HG02798 (cell line): ENCODE measurements at regions not wholly inside any gene's neighbourhood (a gene's known extent, or its start where the extent isn't known, plus 50 kb on each side); places are given as distances from the start of the nearest gene placed in this dataset.

Experiments
- ATAC-seq: cut with Tn5 transposase; IDR thresholded peaks from one replicate; pipeline ENCODE4 v1.9.1; 2021; ENCODE audit warnings: mild to moderate bottlenecking; ENCODE audit not compliant: unreplicated experiment, poor library complexity

DNA sequence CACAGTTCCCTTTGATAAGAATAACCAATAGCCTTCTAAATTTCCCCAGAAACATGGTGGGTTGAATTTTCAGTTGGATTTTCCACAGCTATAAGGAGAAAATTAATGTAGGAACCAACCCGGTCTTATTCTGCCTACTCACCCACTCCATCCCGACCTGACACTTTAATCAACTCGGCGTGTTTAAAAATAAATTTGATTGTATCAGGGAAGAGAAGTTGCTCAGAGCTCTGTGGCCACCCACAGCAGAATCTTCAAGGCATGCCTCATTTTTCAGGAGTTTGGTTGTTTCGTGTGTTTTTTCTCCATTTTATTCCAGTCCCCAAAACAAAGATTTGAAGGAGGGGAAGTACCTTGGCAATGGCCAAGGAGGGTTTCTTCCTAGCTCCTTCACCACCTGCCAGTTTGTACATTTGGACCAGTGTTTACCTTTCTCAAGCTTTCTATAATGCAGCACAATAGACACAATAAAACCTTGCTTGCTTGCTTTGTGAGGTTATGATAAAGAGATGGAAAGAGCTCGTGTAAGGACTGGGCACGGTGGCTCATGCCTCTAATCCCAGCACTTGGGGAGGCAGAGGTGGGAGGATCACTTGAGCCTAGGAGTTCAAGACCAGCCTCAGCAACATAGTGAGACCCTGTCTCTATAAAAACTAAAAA is 297.2 kb upstream of the JARID2 start:
- no peak for ATAC-seq

DNA sequence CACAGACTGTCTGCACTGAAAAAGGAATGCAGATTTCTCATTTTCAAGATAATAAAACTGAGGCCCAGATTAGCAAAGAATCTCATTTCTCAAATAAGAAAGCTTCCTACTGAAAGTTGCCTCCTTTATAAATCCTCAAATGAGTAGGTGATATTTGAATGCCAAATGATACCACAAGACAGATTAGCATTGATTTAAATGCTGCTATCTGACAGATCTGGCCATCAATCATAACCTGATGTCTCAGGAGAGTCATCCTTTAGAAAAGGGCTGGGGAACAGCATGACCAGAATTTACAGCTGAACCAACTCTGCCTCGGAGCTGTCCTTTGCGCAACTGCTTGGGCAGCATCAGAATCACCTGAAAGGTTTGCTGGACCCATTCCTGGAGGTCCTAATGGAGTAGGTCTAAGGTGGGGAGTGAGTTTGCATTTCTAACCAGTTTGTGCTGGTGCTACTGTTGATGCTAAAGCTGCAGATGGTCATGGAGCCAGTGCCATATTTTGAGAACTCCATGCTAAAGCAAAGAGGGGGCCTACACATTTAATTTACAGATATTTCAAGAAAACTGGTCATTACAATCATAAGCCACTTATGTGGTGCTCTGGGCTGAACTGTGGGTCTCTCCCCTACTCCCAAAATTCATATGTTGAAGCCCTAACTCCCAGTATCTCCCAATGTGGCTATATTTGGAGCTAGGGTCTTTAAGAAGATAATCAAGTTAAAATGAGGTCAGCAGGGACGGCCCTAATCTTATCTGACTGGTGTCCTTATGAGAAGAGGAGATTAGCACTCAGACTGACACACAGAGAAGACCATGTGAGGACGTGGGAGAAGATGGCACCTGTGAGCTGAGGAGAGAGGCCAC is 295.5 kb upstream of the JARID2 start:
- ATAC-seq = no peak

DNA sequence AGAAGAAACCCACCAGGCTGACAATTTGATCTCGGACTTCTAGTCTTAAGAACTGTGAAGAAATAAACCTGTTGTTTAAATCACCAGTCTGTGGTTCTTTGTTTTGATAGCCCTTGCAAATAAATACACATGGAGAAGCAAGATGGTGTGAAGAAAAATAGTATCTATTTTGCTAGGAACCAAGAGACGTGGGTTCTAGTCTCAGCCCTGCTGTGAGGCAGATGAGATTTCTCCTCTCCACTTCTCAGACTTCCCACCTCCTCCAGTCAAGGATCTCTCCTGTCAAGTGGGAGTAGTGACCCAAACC is 294.9 kb upstream of the JARID2 start:
- ATAC-seq = no peak

DNA sequence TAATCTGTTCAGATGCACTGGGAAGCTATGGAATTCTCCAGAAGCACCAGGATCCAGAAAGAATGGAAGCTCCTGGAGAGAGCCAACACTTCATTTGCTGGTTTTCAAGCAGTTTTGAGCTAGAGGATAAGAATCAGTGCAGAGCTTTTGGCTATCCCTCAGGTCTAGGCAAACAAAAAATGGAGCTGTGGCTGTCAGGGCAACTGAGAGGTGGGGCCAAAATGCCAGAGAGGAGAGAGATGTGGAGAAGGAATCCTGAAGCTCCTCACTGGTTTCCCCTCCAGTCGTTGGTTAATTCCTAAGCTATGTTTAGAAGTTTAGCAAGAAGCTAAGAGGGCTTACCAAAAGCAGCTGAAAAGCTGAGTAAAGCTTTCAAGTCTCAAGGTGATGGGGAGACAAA is 294.2 kb upstream of the JARID2 start:
- no peak for ATAC-seq

DNA sequence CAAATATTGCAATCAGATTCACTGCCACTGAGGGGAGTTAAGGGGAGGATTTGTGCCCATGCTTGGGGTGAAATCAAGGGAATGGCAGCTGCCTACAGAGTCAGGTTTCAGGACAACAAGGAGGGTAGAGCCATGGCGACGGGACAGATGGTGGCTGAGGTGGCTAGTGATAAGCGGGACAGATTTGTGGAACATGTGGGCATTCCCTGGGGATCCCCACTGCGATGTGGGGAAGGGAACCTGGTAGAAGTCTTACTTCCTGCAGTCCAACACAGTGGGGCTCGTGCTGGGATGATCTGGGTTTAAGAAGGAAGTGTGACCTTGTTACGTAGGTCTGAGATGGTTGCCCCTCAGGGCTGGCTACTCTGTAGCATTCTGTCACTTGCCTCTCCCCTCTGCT is 292.0 kb upstream of the JARID2 start:
- no peak for ATAC-seq

DNA sequence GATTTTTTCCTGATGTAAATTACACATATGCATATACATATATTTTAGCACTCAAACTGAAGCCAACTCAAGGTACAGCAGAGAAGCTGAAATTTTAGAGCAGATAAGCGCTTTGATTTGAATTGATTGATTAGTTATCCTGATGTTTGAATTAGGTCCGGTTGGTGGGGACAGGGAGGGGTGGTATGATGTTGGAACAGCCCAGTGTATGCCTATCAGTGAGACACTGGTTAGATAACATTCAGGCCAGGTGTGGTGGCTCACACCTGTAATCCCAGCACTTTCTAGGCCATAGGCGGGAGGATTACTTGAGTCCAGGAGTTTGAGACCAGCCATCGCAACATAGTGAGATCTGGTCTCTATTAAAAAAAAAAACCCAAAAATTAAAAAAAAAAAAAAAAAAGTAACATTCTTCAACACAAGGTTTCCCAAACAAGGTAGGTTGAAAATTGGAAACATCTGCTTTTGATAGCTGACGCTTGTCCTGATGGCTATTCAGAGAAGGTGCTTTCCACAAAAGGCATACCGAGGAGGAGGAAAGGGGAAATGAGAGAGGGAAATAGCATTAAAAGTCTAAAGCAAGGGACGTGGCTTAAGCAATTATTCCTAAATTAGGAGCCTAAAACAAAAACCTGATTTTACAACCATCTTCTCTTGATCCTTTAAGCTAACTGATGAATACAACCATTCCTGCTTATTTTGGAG is 288.4 kb upstream of the JARID2 start:
- ATAC-seq = no peak

DNA sequence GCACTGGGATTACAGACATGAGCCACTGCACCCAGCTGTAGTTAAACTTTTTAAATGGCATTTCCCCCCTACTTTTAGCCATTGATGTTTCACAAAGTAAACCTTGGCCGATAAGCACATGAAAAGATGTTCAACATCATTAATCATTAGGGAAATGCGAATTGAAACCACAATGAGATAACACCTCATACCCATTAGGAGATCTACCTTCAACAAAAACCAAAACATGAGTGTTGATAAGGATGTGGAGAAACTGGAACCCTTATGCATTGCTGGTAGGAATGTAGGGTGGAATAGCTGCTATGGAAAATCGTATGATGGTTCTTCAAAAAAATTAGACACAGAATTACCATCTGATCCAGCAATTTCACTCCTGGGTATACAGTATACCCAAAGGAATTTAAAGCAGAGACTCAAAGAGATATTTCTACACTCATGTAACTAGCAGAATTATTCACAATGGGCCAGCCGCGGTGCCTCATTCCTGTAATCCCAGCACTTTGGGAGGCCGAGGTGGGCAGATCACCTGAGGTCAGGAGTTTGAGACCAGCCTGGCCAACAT is 286.5 kb upstream of the JARID2 start:
- ATAC-seq = no peak

DNA sequence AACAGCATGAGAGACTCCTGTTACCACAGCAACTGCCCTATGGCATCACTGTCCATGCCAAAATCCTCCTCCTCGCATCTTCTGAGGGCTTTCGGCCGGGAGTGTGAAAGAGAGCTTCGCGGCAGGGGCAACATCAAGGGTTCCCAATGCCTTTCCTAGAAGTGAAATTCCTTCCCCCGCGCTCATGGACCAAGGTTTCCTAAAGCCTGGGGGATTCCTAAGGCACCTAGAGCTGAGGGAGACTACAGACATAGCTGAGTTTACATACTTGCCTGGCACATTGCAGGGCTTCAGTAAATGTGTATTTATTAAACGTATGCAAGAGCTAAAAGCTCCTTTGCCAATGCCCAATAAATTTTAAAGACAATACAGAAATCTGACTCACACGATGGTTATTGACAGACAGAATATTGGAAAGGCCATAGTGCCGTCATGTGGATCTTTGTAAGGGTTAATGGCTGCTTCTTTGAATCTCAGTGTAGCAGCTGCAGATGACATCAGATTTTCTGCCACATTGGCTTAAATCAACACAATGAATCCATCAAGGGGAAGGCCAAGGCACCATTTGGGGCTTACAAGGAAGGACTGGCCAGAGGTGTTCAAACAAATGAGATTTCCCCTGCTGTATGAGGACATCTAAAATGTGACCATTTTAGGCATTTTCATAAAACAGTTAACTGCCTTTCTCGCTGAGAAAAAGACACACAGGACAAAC is 281.2 kb upstream of the JARID2 start:
- no peak for ATAC-seq

DNA sequence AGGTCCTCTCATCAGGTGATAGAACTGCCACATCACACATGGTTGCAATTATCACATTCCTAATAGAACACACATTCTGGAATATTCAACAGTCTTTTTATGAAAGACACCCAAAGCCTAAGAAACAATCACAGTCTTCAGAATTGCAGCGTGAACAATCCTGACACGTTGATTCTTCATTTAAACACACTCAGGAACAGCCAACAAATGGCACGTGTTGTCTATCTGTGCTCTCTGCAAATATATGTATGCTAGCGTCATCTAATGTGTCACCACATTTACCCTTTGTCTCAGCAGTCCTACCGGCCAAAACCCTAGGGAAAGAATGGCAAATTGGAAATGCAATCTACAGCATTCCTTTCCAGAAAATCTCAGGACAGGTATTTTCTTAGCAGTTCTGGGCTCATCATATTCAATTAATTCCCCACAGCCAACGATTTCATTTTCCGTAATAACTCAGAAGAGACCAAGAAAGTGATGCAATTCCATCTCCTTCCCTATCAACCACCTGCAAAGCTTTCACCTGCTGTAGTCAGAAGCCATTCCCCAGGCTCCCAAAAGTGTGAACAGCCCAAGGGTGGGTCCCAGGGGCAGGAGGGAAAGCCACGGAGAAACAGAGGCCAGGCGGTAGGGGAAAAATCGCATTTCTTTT is 280.3 kb upstream of the JARID2 start:
- no peak for ATAC-seq

DNA sequence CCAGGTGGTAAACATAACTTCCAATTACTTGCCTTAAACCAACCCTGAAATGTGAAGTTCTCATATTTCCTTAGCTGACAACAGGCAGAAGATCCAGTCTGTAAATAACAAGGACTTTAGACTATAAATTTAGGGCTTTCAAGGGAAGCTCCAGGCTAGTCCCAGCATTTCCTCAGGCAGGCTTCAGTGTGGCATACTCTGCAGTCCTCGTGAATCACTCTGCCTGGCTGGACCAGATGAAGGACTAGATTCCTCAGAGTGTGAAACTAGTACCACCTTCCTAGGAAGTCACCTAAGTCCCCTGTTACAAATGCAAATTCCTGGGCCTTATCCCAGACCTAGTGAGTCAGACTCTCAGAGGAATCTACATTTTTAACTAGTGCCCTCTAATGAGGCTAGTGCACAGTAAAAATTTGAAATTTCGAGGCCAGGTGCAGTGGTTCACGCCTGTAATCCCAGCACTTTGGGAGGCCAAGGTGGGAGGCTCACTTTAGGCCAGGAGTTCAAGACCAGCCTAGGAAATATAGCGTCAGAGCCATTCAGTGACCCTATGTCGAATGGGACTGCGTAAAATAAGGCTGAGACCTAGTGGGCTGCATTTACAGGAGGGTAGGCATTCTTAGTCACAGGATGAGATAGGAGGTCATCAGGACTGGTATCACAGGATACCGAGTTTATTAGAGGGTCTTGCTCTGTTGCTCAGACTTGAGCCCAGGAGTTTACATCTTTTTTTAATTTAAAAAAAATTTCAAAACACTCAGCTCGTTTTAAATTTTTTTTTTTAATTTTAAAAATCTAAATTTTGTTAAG is 279.6 kb upstream of the JARID2 start:
- no peak for ATAC-seq

DNA sequence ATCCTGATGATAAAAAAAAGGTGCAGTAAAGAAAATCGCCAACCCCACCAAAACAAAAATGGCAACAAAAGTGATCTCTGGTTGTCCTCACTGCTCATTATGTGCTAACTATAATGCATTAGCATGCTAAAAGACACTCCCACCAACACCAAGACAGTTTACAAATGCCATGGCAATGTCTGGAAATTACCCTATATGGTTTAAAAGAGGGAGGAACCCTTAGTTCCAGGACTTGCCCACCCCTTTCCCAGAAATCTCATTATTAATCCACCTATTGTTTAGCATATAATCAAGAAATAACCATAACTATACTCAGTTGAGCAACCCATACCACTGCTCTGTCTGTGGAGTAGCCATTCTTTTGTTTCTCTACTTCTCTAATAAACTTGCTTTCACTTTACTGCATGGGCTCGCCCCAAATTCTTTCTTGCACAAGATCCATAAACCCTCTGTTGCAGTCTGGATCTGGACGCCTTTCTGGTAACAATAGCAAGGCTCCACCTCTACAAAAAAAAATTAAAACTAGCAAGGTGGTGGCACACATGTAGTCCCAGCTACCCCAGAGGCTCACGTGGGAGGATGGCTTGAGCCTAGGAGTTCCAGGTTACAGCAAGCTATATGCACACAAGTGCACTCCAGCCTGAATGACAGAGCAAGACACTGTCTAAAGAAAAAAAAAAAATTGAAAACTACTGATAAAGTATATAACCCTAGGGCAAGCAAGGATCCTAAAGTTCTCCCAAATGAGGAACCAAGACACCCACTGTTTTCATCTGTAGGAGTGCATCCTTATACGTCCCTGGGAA is 278.8 kb upstream of the JARID2 start:
- no peak for ATAC-seq

DNA sequence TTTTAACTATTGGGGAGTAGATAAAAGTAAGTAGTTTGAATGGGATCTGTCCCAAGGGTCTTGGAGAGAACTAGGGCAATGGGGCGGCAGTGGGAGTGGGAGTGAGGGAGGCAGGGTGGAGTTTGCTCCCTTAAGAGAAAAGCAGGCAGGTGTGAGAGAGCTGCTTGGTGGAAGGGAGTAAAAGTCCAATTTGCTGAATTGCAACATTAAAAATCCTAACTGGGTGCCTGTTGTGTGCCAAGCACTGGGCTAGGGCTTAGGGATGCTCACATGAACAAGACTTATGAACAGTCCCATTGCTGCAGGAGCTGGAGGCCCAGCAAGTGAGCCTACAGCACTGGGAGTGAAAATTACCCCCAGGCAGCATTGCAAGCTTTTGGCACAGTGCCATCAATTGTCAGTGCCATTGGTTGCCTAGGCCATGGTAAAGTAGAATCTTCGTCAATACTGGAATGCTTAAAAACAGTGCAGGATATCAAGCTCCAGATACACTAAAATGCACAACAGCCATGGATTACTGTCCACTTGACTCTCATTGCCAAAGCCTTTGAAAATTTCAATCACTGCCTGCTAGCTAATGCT is 277.7 kb upstream of the JARID2 start:
- no peak for ATAC-seq

DNA sequence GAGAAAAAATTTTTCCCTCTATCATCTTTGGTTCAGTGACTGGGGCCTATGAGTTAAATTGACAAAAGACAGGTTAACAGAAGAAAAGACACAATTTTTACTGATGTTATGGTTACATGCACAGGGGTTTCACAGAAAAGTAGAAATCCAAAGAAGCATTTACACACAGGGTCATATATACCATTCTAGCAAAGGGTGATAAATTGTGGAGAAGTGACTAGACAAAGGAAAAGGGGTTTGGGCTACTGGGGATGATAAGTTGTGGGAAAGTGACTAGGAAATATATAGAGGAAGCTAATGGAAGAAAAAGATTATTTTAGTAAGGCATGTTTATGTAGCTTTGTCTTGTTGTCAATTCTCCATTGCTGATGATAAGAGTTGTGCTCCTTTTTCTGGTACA is 276.7 kb upstream of the JARID2 start:
- ATAC-seq = no peak

DNA sequence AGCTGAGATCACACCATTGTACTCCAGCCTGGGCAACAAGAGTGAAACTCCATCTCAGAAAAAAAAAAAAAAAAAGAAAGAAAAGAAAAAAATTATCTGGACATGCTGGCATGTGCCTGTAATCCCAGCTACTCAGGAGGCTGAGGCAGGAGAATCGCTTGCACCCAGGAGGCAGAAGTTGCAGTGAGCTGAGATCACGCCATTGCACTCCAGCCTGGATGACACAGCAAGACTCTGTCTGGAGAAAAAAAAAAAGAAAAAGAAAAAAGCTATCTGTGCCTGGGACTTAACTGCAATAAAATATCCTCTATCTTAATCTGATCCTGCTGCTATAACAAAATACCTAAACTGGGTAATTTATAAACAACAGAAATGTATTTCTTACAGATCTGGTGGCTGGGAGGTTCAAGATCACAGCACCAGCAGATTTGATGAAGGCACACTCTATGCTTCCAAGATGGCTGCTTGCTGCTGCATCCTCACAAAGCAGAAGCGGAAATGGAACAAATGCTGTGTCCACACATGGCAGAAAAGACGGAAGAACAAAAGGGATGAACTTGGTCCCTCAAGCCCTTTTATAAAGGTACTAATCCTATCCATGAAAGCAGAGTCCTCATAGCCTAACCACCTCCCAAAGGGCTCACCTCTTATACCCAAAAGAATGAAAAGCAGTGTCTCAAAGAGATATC is 273.3 kb upstream of the JARID2 start:
- no peak for ATAC-seq

DNA sequence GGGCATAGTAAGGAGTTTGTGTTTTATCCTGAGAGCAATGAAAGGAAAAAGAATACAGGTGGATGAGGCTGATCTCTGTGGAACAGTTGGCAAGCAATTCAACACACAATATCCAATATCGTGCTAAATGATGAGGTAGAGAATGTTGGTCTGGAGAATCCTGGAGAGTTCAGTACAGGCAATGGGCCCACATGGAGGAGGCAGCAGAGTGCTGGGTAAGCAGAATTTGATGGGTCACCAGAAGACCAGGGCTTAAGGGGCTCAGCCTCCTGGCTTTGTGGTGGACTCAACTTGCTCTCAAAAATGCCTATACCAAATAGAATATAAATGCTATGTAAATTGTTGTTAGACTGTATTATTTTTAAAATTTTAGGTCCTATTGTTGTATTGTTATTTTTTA is 271.5 kb upstream of the JARID2 start:
- ATAC-seq = no peak

DNA sequence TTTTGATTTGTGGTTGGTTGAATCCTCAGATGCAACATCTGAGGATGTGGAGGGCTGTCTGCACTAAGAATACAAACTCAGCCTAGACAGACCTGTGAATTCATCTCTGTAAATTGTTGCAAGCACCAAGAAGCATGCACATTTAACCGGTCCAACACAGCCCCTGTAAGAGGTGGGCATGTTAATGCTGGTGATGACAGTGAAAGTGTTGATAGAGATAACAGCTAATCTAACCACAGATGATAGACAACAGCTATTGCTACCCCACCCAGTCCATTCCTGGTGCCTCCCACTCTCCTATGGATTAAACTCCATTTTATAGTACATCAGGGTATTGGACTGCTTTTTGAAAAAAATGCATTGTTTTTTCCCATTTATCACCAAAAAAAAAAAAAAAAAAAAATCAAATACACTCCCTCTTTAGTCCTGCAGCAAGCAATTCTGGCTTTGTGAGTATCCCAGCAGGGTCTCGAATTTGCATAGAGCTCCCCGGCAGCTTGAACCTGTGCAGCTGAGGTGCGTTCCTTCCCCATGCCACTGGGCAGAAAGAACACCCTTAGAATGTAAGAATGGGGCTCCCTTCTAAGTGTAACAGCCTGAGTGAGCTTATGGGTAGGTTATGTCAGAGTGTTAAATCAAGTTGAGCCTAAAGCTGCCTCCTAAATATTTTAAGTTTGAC is 270.9 kb upstream of the JARID2 start:
- ATAC-seq = no peak

DNA sequence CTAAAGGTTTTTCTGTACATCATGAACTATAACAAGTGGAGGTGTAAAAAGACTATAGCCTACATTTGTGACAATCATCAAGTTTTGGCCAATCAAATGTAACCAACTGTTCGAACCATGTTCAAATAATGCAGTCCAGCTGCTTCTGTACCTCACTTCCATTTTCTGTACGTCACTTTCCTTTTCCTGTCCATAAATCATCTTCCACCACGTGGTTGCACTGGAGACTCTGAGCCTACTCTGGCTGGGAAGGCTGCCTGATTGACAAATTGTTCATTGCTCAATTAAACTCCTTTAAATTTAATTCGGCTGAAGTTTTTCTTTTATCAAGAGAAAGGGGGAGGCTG is 270.4 kb upstream of the JARID2 start:
- ATAC-seq = no peak
